ENCODE measurements at regions not wholly inside any gene's neighbourhood (a gene's known extent, or its start where the extent isn't known, plus 50 kb on each side); places are given as distances from the start of the nearest gene placed in this dataset.

GRCh38 chr4:81698538-81699296 is 227.0 kb upstream of the RASGEF1B start:
- TF ChIP-seq CTCF (IDR thresholded peaks at IDR 0.05), result no peak

GRCh38 chr4:81694176-81694913 is 222.6 kb upstream of the RASGEF1B start:
- no peak for TF ChIP-seq CTCF (IDR thresholded peaks at IDR 0.05)

GRCh38 chr4:81690871-81691270 is 219.2 kb upstream of the RASGEF1B start:
- TF ChIP-seq CTCF (IDR thresholded peaks at IDR 0.05), result no peak

GRCh38 chr4:81688085-81688484 is 216.4 kb upstream of the RASGEF1B start:
- TF ChIP-seq CTCF (IDR thresholded peaks at IDR 0.05), result peak; percentile 42; the same call in 1 of the 2 replicates

- no peak for TF ChIP-seq CTCF (IDR thresholded peaks at IDR 0.05)
These were observed 215.8 kb upstream of the RASGEF1B start for GRCh38 chr4:81687471-81687870.

GRCh38 chr4:81685104-81685503 is 213.4 kb upstream of the RASGEF1B start:
- no peak for TF ChIP-seq CTCF (IDR thresholded peaks at IDR 0.05)

- no peak for TF ChIP-seq CTCF (IDR thresholded peaks at IDR 0.05)
These were observed 212.6 kb upstream of the RASGEF1B start for GRCh38 chr4:81684352-81684751.
